Panc1 (cell line): ENCODE measurements at regions not wholly inside any gene's neighbourhood (a gene's known extent, or its start where the extent isn't known, plus 50 kb on each side); places are given as distances from the start of the nearest gene placed in this dataset.

Source experiments
- ATAC-seq: fragments of 200-7000 bp; cut with Tn5 transposase; 2 replicates; pipeline ENCODE4 v1.9.1; 2020; ENCODE audit warnings: mild to moderate bottlenecking, moderate library complexity
- BruUV-seq: library from RNA; stranded (reverse); fragments of 400-500 nt; replicated peaks from 2 replicates; lab custom pipeline; 2021; lab: Mats Ljungman, UMichigan
- CTCF ChIA-PET: fragments of 300-600 bp; sonication (Branson Sonifier 250); formaldehyde crosslinking; loops from one replicate; lab custom pipeline; 2022; ENCODE audit warnings: antibody characterized with exemption; lab: Charles Lee
- POLR2A ChIA-PET: fragments of 300-600 bp; sonication (Branson Sonifier 250); formaldehyde crosslinking; loops from one replicate; lab custom pipeline; 2022; ENCODE audit warnings: antibody characterized with exemption; lab: Charles Lee
- DNase-seq: peaks from one replicate; pipeline ENCODE4 v3.0.0-alpha.2; 2010; ENCODE audit warnings: low read depth, low spot score
- H3K27ac ChIP-seq: 2 replicates; pipeline ENCODE4 v1.5.1; 2011; ENCODE audit warnings: mild to moderate bottlenecking, low read length, inconsistent platforms
- H3K27me3 ChIP-seq: fragments of 200-500 bp; sonication (Bioruptor generic); 2 replicates; pipeline ENCODE4 v1.6.0; 2014; ENCODE audit warnings: low read length, inconsistent platforms; ENCODE audit not compliant: control insufficient read depth, insufficient read depth
- H3K36me3 ChIP-seq: fragments of 200-500 bp; sonication (Bioruptor generic); 2 replicates; pipeline ENCODE4 v1.5.1; 2014; ENCODE audit warnings: inconsistent platforms, mild to moderate bottlenecking, low read length, moderate library complexity; ENCODE audit not compliant: control insufficient read depth, insufficient read depth
- H3K4me1 ChIP-seq: 2 replicates; pipeline ENCODE4 v1.5.1; 2011; ENCODE audit warnings: inconsistent platforms, mild to moderate bottlenecking, low read length, moderate library complexity; ENCODE audit not compliant: control insufficient read depth, insufficient read depth
- H3K4me3 ChIP-seq, 2 experiments: 2 replicates each; pipeline ENCODE4 v1.5.1; 2011 to 2012; ENCODE audit warnings: low read depth in 2 of 2, low read length in 2 of 2, mild to moderate bottlenecking in 2 of 2, inconsistent platforms in 1 of 2, moderate library complexity in 1 of 2
- H3K9me3 ChIP-seq: fragments of 200-500 bp; sonication (Bioruptor generic); 2 replicates; pipeline ENCODE4 v1.5.1; 2014; ENCODE audit warnings: low read depth, mild to moderate bottlenecking, inconsistent platforms, low read length, moderate library complexity; ENCODE audit not compliant: control insufficient read depth, insufficient read depth
- CTCF ChIP-seq: fragments of 450-650 bp; IDR thresholded peaks from 2 replicates; pipeline ENCODE4 v1.5.1; 2017; ENCODE audit warnings: mild to moderate bottlenecking
- POLR2AphosphoS5 ChIP-seq: IDR thresholded peaks from 2 replicates; pipeline ENCODE4 v1.6.1; 2012; ENCODE audit warnings: mild to moderate bottlenecking, low read depth, low read length, moderate library complexity
- REST ChIP-seq, 2 experiments: IDR thresholded peaks; 2 replicates each; pipeline ENCODE4 v1.6.1; 2011 to 2012; ENCODE audit warnings: low read depth in 2 of 2, control low read depth in 1 of 2, low read length in 1 of 2, mild to moderate bottlenecking in 1 of 2, moderate library complexity in 1 of 2; ENCODE audit not compliant: insufficient read depth in 1 of 2
- SIN3A ChIP-seq: IDR thresholded peaks from 2 replicates; pipeline ENCODE4 v1.6.1; 2012; ENCODE audit warnings: low read depth, mild to moderate bottlenecking, low read length, moderate library complexity, borderline replicate concordance; ENCODE audit not compliant: insufficient read depth
- TCF7L2 ChIP-seq: IDR thresholded peaks from 2 replicates; pipeline ENCODE4 v1.6.1; 2011; ENCODE audit warnings: mild to moderate bottlenecking, low read depth, low read length, inconsistent platforms
- in situ Hi-C: cut with HindIII; loops from 2 replicates; pipeline ENCODE4 v1.10.0; 2016; ENCODE audit warnings: low sequenced_read_pairs, low pct_unique_long_range_greater_than_20kb
- intact Hi-C: fragments of 100-400 bp; cut with micrococcal nuclease; formaldehyde crosslinking; loops from one replicate; pipeline ENCODE4 v1.10.0; 2022; ENCODE audit not compliant: unreplicated experiment

DNA sequence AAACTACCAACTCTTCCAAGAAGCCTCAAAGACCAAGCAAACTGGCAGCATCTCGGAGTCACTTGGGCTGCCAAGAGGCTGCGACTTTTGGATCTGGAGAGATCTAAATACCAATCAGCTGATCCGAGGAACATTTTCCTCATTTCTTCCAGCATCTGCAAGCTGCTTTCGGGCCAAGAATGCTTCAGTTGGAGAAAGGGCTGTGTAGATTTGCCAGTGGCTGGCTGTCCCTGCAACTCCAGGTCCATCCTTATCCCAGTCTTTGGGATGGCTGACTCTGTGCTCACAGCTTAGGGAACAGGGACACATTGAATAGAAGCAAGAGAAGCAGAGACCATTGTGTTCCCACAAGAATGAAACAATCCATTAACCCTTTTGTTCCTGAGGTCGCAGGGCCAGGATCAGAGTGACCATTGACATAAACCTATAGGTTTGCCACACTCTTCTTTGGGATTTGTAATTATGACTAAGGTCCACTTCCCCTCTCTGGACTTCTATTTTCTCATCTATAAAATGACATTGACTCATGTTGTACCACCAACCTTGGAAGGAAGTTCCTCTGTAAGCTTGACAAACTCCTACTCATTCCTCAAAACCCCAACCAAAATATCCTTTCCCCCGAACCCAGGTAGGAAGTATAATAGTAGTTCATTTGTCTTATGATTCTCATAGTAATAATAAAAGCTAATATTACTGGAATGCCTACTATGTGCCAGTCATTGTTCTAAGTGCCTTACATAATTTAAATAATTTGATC lies 340.8 kb downstream of the MN1 start:
- no peaks in the 10 kb centered on the region for H3K4me1 ChIP-seq
- ChIA-PET CTCF (interaction anchor here (0.6 kb wide), 1 partner anchor 14 kb away, joined by 4 read pairs; no protein-coding TSS in a partner anchor), POLR2A (no interaction called here)
- H3K4me3 ChIP-seq: no peak overlapping the region
- in situ Hi-C loops (no loop called here), intact Hi-C loops (no loop called here)
- DNase-seq: no peak
- H3K27ac ChIP-seq: no peak overlapping the region
- TF ChIP-seq SIN3A (no peak), POLR2AphosphoS5 (no peak), REST (IDR thresholded peaks at IDR 0.05; ENCODE audit: insufficient read depth in 1 of 2, low read depth in 2 of 2, low read length in 1 of 2) (no peak), TCF7L2 (no peak), CTCF (no peak)
- H3K36me3 ChIP-seq: no peaks in the 10 kb centered on the region
- no peaks in the 10 kb centered on the region for H3K9me3 ChIP-seq
- H3K27me3 ChIP-seq: no peaks in the 10 kb centered on the region
- BruUV-seq: no TSS peak
- no peak for ATAC-seq

GRCh38 chr22:27461470-27461869 lies 340.1 kb downstream of the MN1 start:
- Histone ChIP-seq H3K27ac (no peak overlapping the region), H3K4me3 (no peak overlapping the region), H3K9me3 (no peaks in the 10 kb centered on the region), H3K27me3 (no peaks in the 10 kb centered on the region), H3K36me3 (no peaks in the 10 kb centered on the region), H3K4me1 (no peaks in the 10 kb centered on the region)
- intact Hi-C loops (no loop called here), in situ Hi-C loops (no loop called here)
- ChIA-PET CTCF (interaction anchor here (0.6 kb wide), 1 partner anchor 340 kb away, joined by 3 read pairs; the partner anchor contains the start of gene MN1), POLR2A (no interaction called here)
- DNase-seq: no peak
- peak; percentile 72; the same call in 1 of the 2 replicates for ATAC-seq
- TF ChIP-seq CTCF (no peak), REST (IDR thresholded peaks at IDR 0.05; ENCODE audit: insufficient read depth in 1 of 2, low read depth in 2 of 2, low read length in 1 of 2) (no peak), POLR2AphosphoS5 (no peak), SIN3A (no peak), TCF7L2 (no peak)
- no TSS peak for BruUV-seq
